GM12875 (cell line): ENCODE measurements at regions not wholly inside any gene's neighbourhood (a gene's known extent, or its start where the extent isn't known, plus 50 kb on each side); places are given as distances from the start of the nearest gene placed in this dataset.

Experiments used
- H3K4me3 ChIP-seq: one replicate; pipeline ENCODE4 v1.5.1; 2011; ENCODE audit warnings: low read depth, low read length, control low read depth
- TF ChIP-seq, protein P1 (sequence below): IDR thresholded peaks from 2 replicates; pipeline ENCODE4 v1.5.1; 2011; ENCODE audit warnings: low read depth, mild to moderate bottlenecking, control low read depth, inconsistent platforms, low read length, moderate library complexity, borderline replicate concordance; ENCODE audit not compliant: insufficient read depth

DNA sequence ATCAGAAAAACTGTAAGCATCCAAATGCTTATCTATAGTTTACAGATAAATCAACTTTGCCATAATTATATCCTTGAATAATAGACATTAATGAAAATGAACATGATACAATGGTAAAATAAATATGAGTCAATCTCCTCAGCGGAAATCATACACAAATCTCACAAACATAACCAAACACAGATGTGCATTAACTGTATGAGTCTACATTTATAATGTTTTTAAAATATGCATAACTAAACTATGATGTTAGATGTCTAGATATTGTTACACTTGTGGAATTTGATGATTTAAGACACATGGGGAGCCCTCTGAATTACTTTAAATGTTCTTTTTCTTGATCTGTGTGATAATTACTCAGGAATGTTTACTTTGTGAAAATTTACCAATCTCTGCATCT is 951.2 kb downstream of the TECRL start:
- H3K4me3 ChIP-seq: no peak overlapping the region
- TF ChIP-seq, protein P1, sequence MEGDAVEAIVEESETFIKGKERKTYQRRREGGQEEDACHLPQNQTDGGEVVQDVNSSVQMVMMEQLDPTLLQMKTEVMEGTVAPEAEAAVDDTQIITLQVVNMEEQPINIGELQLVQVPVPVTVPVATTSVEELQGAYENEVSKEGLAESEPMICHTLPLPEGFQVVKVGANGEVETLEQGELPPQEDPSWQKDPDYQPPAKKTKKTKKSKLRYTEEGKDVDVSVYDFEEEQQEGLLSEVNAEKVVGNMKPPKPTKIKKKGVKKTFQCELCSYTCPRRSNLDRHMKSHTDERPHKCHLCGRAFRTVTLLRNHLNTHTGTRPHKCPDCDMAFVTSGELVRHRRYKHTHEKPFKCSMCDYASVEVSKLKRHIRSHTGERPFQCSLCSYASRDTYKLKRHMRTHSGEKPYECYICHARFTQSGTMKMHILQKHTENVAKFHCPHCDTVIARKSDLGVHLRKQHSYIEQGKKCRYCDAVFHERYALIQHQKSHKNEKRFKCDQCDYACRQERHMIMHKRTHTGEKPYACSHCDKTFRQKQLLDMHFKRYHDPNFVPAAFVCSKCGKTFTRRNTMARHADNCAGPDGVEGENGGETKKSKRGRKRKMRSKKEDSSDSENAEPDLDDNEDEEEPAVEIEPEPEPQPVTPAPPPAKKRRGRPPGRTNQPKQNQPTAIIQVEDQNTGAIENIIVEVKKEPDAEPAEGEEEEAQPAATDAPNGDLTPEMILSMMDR: no peak

DNA sequence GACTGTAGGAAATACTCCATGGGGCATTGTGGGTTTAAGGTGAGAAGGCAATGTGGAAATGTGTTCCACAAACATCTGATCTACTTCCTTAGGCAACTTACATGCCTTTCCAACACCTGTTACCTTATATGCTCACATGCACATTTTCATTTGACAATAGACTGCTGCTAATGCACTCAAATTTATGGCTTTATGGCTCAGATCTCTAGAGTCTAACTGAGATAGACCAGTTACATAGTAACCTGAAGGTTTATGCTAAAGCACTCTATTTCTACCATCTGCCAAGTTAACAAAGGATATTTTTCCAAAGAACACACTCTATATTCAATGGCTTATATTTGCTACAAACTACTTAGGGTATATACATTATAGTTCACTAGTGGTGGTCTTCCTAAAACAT is 969.0 kb downstream of the TECRL start:
- TF ChIP-seq, protein P1: no peak
- H3K4me3 ChIP-seq: no peak overlapping the region

DNA sequence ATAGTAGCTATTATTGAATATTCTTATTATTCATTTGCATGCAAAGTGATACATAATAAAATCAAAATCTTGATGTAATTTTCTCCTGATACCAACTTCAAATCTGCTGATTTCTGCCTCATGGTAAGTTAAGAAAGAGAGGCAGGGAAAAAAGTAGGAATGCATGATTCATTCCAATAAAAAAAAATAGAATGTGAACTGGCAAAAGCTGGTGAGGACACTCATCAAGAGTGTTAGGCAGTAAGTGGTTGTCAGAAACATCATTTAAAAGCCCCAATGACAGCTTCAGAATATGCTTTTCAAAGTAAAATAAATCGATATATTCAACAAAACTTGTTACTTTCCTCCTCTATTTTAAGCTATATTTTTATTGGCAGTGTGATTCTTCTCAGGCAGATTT is 979.1 kb downstream of the TECRL start:
- H3K4me3 ChIP-seq: no peak overlapping the region
- TF ChIP-seq, protein P1: no peak

DNA sequence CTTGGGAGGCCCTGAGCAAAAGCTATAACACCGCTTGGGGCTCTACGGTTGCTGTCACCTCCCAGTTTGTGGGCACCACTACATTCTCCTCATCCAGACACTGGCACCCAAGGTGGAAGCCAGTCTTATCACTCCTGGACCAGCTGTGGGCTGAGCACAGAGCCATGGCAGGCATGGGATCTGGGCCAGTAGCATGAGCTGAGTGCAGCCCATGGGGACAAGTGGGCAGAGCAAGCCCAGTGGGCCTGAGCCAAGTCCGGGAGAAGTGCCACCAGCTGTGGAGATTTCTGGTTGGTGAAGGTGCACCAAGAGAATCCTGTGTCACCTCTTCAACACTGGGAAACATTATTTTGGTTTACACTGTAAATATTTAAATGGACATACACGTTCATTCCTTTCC is 1013.0 kb downstream of the TECRL start:
- TF ChIP-seq, protein P1: no peak

DNA sequence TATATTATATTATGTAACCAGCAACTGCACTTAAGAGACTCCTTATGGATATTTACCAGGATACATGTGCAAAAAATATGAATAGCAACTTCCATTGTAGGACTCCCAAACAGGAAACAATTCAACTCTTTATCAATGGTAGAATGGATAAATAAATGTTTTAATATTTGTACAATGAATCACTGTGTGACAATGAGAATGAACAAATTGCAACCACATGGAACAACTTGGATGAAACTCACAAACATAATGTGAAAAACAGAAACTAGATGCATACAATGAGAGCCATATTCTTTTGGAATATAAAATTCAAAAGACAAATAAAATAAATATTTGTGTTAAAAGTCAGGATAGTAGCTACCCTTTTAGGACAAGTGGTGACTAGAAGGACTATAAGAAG is 1015.7 kb downstream of the TECRL start:
- no peak overlapping the region for H3K4me3 ChIP-seq
- TF ChIP-seq, protein P1: no peak

More for the DNA sequence above, 1013.0 kb downstream of the TECRL start:
- no peak overlapping the region for H3K4me3 ChIP-seq

DNA sequence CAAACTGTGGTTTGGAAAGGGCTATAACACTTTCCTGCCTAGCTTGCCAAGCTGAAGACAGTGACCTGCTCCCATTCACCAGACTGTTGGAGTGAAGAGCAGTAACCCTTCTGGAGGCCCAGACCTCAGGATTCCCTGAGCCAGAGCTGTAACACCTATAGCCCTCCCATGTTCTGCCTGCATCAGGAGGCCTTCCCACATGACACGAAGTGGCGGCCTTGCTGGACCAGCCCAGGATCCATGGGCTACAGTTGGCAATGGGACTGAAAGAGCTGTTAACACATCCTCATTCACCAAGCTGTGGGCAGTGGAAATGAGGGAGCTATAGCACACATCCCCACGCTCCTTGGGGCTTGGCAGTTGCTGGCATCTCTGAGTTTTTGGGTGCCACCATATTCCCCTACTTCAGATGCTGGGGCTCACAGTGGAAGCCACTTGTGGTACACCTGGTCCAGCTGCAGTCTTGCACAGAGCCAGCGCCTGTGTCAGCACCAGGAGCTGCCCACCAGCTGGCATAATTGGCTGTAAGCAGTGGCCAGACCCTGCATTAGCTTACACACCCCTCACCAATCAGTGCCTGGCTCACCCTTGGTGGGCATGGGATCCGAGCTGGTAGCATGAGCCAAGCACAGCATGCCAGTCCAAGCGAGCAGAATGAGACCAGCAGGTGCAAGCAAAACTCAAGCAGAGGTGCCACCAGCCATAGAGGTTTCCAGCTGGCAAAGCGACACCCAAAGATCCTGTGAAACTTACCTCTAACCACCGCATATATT is 1029.3 kb downstream of the TECRL start:
- no peak overlapping the region for H3K4me3 ChIP-seq
- TF ChIP-seq, protein P1: no peak

DNA sequence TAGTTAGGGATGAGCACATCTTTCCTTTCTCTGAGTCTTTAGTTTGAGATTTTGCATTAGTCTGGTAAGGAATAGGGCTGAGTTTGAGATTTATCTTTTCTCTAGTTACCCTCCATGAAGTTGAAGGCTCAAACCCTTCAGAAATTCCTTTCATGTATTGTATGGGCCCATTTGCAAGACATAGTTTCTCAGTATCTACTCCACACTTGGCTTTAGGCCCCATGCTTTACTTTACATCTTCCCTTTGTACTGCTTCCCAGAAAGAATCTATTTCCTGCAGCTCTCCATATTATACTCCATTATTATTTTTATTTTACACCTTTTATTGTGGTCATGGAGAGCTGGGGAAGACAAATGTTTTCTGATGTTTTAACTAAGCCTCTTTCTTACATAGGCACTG is 1038.2 kb downstream of the TECRL start:
- TF ChIP-seq, protein P1: no peak
- no peak overlapping the region for H3K4me3 ChIP-seq
